Embryonic facial prominence (tissue), 1 donor: ENCODE measurements at regions not wholly inside any gene's neighbourhood (a gene's known extent, or its start where the extent isn't known, plus 50 kb on each side); places are given as distances from the start of the nearest gene placed in this dataset.

Experiments used
- DNase-seq: peaks from one replicate; pipeline ENCODE4 v3.0.0-alpha.2; 2016; ENCODE audit errors: extremely low spot score

DNA sequence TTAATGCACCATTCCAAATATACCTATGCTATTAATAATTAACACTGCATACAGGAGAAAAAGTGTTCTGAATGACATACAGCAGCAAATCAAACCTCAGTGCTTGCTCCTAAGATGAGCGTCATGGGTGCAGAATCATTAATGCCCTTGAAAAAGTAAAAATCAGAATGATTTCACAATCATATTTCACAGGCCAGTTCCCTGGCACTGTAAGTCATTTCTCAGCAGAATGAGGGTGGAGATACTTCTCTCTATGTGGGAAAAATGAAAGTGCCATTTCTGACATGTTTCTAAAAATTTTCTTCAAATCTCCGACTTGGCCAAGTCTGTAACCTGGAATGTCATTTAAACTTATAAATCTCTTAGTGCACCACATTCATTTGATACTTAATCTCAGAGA, 549.8 kb upstream of the AGTR1 start:
- DNase-seq, result no peak

DNA sequence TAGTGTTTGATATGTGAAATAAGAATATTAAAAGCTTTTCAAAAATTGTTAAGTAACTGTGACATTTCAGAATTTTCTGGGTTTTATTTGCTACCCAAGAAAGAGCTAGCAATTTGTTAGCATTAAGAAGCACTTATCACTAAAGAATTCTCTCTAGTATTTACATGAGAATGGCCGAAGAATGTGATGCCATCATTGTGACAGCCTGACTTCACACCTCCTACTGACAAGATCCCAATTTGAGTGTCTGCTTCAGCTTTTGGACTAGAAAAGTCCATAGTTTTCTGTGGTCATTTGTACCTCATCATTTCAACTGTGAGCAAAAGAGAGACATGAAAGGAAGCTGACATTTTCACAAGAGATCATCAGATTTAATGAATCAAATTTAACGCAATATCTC, 548.1 kb upstream of the AGTR1 start:
- DNase-seq, result no peak

DNA sequence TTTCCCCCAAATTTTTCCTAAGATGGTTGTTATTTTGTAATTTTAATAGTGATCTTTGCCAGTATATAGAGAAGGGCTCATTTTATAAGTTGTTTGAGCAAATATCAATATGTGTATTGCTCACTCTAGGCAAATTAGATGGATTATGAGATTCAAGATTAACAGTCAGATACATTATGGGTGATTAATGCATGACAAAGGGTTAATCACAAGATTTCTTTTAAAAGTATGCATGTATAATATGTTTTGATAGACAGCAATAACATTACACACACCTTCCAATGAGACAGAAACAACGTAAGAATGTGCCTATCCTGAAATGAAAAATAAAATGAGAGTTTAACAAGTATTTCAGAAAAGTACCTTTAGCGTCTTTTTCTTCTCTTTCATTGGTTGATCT, 547.6 kb upstream of the AGTR1 start:
- no peak for DNase-seq

DNA sequence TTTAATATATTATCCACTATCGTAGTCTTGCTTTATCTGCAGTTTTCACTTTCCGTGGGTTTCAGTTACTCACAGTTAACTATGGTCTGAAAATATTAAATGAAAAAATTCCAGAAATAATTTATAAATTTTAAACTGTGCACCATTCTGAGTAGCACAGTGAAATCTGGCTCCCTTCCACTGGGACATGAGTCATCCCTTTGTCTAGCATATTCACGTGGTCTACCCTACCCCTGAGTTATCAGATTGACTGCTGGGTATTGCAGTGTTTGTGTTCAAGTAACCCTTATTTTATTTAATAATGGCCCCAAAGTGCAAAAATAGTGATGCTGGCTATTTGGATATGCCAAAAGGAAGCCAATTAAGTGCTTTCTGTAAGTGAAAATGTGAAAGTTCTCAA, 539.5 kb upstream of the AGTR1 start:
- DNase-seq, result no peak

DNA sequence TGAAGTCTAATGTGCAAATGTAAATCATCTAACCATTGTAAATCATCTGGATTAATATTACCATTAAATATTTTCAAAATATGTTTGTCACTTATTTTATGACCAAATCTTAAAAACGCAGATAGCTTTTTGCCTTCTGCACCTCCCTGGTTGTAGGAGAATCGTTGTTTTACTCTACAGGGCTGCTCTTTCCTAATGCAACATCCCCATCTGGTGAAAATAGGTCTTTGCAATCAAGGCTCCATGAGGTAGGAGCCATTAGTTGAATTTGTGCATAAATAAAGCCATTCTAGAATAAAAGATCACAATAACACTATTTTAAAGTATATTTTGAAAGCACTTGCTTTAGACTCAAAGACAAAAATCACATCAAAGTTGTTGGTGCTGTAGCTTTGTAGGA, 535.6 kb upstream of the AGTR1 start:
- DNase-seq, result no peak

DNA sequence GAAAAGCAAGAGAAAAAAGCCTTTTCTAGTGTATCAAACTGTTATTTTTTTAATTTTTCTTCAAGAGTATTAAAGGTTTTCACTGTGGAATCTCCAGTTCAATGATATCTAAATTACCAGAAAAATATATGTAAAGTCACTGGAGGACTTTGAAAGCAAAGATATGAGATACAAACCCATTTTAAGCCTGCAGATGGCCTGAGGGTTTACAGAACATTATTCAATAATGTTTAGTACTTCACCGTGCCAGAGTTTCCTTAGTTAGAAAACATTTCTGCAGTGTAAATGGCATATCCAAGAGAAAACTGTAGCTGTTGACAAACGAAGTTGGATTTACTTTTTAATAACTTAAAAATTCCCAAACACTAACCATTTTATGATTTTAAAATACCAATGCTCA, 529.4 kb upstream of the AGTR1 start:
- no peak for DNase-seq

DNA sequence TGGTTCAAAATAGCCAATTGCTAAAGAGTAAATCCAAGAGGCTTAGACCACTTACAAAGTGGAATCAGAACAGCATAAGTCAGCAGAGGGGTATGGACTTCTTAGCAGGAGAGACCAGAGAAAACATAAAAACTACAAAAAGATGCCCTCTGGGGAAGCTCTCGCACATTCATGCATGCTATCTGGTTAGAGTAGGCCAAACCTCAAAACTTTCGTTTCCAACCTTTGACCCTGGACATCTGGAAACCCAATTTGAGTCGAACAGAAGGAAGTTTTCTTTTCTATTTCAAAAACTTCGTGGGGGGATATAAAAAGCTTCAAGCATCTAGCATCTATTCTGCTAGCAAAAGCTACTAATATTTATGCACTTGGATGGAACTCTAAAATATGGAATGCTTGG, 523.9 kb upstream of the AGTR1 start:
- DNase-seq, result no peak

DNA sequence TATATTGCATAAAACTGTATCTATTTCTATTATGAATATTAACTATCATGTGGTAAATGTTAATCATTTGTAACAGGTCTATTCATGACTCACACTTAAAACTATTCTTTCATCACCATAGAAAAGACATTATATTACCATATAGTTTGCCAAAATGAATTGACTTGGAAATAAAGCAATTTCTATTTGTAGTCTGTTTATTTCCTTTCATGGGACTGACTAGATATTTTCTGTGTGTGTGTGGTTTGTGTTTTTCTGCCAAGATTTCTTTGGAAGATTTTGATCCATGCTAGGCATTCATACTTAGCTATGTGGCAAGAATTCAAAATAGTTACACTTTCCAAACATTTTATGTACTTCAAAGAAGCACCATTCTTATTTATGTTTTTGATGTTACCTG, 522.5 kb upstream of the AGTR1 start:
- no peak for DNase-seq

DNA sequence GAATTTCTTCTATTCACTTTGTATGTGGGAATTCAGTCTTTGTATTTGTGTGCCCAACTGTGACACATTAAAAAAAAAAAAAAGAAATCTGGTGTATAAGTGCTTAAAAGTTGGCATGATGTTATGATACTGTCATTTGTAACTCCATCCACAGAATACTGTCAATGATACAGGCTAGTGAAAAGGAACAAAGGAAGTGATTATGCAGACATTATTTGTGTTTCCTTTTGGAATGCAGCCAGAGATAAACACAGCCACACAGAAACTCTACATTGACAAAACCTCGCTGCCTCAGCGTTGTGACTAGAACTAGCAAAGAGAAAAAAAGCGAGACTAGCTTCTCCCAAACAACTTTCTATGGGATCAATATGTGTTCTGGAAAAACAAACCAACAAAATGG, 519.2 kb upstream of the AGTR1 start:
- DNase-seq, result no peak

DNA sequence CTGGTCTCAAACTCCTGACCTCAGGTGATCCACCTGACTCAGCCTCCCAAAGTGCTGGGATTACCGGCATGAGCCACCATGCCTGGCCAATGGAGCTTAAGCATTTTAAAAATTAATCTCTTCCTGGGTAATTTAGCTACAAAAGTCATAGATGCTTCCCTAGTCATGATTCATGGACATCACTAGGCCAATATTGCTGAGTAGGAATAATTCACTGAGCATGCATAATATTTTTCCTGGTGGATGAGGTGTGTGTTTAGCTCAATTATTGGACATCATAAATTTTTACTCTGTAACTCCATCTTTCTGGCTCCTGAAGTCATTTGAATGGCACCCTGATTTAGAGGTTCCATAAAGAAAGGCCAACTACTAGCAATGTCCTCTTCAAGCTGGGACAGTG, 512.9 kb upstream of the AGTR1 start:
- no peak for DNase-seq

DNA sequence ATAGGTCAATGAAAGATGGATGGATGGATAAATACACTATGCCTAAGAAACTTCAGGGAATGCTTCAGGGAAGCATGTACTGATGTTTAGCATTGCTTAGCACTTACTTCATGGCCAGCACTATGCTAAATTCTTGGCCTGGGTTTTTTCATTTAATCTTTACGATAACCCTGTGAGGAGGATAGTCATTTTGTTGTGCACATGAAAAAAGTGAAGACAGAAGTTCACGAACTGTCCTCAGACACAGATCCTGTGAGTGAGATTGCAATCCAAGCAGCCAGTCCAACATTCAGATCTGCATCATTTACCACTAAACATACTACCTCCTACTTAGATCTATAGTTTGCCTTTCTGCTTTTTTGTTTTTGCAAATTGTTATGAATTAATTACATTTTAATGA, 510.8 kb upstream of the AGTR1 start:
- no peak for DNase-seq

DNA sequence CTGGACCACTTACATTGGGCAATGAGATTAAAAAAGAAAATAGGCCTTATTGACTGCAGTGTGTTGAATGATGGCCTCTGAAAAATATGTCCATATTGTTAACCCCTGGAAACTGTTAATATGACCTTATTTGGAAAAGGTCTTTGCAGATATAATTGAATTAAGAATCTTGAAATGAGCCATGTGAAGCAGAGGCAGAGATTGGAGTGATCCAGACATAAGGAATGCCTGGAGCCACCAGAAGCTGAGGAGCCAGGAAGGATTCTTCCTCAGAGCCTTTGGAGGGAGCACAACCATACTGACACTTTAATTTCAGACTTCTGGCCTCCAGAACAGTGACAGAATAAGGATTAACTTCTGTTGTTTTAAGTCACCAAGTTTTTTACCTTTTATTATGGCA, 510.4 kb upstream of the AGTR1 start:
- no peak for DNase-seq

DNA sequence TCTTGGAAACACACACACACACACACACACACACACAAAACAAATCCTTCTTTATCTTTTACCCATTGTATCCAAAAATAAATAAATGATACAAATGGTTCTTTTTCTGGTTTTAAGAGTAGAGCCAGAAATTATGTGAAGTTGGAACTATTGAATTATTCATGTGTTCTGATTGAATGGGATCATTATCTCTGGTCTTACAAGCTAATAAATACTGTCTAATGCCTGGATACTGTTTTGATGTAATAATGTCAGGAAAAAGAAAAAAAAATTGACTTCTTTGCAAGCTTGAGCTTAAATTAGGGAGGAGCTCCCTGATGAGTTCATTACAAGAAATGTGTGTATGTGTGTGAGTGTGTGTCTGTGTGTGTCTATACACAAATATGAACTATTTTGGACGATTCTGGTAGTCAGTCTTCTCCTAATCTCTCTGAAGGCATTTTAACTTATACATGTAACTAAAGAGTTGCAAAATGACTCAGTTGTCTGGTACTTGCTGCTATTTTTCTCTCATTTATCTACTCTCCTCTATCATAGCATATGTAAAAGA, 507.2 kb upstream of the AGTR1 start:
- DNase-seq, result no peak

DNA sequence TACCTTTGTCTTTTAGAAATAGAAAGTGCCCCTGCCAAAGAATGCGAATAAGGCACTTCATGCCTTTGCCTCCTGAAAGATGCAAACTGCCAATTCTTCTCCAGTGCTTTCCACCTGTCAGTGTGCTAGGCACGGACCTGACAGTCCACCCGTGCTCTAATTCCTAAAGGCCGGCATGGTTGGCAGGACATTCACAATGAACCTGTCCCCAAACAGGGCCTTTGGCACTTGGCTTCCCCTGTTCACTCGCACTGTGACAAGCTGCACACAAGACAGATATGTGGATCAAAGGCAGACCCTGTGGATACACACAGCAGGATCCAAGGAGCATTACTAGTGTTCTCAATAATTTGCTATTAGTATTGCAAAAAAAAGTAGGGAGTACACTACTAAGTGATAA, 505.7 kb upstream of the AGTR1 start:
- no peak for DNase-seq

DNA sequence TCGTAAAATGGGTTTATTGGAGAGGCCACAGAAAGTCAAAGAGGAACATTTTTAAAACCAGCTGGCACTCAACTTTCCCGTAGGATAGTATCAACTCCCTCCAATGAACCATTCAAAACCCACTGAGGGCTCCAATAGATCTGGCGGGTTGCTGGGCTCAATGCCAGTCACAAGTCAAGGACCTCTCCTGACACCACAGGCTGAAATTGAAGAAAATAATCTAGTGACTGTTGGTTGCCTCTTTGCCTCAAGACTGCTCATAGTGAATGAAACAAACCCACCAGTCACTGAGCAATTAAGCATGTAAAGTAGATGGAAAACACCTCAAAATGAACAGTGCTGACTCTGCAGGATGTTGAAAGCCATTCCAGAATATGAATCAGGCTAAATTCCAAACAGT, 500.6 kb upstream of the AGTR1 start:
- no peak for DNase-seq

DNA sequence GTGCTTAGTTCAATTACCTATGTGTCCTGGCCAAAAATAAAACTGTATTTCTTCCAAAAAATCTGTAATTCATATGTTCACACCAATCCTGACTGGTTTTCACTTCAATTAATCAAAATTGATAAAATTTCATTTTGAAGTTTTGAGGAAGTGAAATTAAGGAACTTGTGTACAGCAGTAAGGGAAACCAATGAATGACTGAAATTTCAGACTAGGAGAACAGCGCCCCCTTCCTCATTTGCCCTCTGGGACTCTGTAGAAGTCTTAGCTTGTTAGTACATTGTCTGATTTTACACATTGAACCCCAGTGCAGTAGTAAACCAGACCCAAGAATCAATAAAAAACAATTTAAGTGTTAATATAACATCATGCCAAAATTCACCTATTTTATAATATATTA, 495.3 kb upstream of the AGTR1 start:
- DNase-seq, result no peak

DNA sequence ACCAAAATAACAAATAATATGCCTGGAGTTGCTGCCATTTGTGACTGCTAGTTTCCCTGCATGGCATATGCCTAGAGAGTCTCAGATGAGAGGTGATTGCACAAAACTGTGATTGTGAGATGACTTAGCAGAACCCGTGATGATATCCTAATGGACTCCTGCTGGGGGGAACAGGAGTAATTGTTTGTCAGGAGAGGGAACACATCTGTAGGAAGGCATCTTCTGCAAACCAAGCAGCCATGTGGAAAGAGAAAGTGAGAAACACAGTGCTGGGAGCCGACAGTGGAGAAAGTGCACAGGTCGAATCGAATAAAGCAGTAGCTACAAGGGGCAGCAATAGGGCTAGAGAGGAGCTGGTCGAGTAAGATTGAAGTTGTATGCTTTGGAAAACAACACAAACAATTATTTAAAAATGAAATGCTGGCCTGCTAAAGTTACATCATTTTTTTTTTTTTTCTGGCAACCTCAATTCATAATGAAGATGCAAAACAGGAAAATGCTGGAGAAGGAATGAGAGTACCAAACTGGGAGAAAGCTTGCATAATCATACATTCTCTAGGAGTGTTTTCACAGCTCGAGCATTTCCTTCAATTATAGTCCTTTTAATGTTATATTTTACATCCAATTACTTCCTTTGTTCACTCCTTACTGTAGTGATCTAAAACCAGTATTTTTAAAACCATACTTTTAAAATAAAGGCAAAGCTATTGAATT, 494.2 kb upstream of the AGTR1 start:
- DNase-seq, result no peak

DNA sequence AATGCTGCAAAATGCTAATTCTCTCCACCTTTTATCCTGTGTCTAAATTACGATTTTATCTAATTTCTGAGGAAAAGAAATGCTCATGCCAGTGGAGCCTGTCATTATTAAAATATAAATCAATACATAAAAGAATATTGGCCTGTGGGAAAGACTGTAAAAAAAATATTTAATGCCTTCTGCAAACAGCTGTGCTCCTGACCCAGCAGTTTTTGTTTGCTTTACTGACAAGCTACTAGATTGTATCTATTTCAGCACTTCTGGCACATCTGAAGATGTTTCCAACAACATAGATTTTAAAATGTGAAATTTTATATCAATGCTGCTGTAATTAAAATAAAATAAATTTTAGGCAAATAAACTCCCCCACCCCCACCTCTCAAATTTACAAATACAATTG, 493.6 kb upstream of the AGTR1 start:
- DNase-seq, result no peak

DNA sequence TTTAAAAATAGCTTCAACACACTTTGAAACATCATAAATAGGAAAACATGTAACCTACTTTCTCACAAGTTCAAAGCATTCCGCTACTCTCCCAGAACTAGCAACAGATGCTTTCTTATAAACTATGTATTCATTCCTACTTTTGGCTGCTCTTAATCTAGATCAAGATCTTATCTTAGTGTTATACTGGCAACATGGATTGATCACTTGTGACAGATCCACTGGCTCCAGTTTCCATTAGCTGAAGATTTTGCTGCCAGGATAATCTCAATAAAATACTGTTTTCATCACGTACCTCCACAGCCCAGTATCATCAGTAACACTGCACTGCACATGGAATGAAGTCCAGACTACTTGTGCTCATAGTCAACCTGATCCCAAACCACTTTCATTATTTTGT, 491.7 kb upstream of the AGTR1 start:
- DNase-seq, result peak; percentile 42

DNA sequence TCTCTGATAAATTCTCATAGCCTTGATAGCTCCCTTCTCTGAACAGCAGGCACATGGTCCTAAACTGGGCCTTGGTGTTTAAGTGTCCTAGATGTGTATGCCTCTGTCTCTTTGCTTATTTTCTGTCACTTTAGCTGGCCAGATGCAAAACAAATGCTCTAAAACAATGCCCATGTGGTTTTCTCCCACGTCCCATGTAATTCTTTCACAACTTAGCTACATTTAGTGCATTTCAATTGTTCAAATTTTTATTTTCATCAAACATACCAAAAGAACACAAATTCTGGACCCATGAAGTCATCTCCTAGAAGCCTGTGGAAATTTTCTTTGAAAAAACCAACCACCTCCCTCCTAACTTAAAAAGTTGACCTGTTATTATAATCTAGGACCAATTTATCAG, 491.3 kb upstream of the AGTR1 start:
- DNase-seq, result no peak

DNA sequence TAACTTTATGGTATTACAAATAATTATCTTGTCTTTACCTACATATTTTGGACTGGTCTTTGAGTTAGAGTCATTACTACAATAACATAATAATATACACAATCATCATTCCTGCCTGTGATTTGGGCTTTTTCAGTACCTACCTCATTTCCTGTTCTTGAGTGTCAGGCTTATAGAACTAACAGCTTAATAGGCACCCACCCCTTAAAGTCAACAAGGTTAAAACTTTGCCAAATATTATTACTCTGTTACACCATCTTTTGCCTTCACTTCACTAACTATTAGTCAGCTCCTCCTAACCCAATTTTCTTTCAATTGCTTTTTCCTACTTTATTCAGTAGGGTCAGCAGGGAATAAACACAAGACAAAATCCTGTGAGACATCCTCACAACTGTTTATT, 488.7 kb upstream of the AGTR1 start:
- no peak for DNase-seq

DNA sequence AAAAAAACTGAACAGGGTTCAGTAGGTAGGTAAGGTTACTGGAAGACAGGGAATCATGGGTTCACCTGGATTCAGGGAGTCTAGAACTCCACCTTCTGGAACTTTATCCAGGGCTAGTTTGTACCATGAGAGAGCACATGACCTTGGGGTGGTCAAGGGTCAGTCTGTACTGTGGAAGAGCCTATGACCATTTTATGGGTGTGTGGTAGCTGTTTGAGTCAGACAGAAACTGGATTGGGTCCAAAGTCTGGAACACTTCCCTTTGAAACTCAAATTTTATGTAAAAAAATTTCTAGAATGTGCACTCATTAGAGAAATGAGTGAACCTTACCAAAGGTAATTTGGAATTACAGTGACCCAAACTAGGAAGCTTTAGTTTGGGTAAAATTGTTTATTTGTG, 486.0 kb upstream of the AGTR1 start:
- no peak for DNase-seq

DNA sequence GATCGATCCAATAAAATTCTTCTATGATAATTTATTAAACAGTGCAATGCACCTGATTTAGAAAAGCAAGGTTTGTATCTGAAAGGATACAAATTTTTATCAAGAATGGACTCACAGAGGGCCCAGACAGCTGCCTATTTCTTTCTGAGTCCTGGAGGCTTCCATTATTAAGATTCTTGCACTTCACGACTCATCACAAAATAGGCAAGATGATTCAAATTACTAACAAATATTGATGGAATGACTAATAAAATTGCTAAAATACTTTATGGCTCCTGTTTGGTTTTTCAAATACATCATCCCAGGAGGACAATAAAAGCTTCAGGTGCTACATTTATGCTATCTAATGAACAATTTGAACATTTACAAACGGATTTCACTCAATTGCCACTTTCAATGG, 483.0 kb upstream of the AGTR1 start:
- DNase-seq, result no peak

DNA sequence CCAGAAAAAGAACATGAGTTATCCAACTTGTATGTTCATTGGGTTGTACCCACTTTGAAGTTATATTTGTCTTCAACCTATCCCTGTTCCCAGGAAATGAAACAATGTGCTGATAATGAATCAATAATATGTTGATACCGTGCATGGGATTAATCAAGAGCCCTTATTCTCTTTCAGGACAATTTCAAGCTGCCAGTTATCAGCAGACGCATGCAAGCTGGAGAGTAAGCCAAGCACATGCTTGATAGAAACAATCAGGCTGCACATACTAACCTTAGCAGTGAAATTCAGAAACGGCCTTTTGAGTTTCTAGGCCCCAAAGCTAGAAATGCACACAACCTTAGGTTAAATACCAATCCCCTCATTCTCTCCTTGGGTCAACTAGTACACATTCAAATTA, 480.4 kb upstream of the AGTR1 start:
- DNase-seq, result no peak
